AG10803 (cell line): ENCODE measurements at regions not wholly inside any gene's neighbourhood (a gene's known extent, or its start where the extent isn't known, plus 50 kb on each side); places are given as distances from the start of the nearest gene placed in this dataset.
A peak's percentile ranks its signal among the peaks of the same experiment; 100 is the strongest.

Experiments
- DNase-seq: peaks from one replicate; pipeline ENCODE4 v3.0.0; 2010; ENCODE audit warnings: low read depth
- H3K4me3 ChIP-seq: 2 replicates; pipeline ENCODE4 v1.5.1; 2011; ENCODE audit warnings: mild to moderate bottlenecking, low read length, control low read depth
- CTCF ChIP-seq: conservative IDR thresholded peaks from 2 replicates; pipeline ENCODE4 v1.5.1; 2011; ENCODE audit warnings: mild to moderate bottlenecking, low read length, control low read depth, inconsistent platforms

- no peak overlapping the region for H3K4me3 ChIP-seq
- no peak for TF ChIP-seq CTCF
- peak; percentile 43 for DNase-seq
These were observed 129.2 kb downstream of the MTX2 start for GRCh38 chr2:176398243-176399073.

- no peak for TF ChIP-seq CTCF
- no peak for DNase-seq
- H3K4me3 ChIP-seq: no peak overlapping the region
These were observed 129.9 kb downstream of the MTX2 start for GRCh38 chr2:176399074-176399598.

- DNase-seq: no peak
- H3K4me3 ChIP-seq: no peak overlapping the region
- TF ChIP-seq CTCF: no peak
These were observed 136.2 kb downstream of the MTX2 start for GRCh38 chr2:176405477-176405876.

- DNase-seq: no peak
- no peak for TF ChIP-seq CTCF
These were observed 138.5 kb downstream of the MTX2 start for GRCh38 chr2:176407706-176408105.

GRCh38 chr2:176409671-176410070 lies 140.4 kb downstream of the MTX2 start:
- TF ChIP-seq CTCF: no peak
- DNase-seq: peak; percentile 62
- no peak overlapping the region for H3K4me3 ChIP-seq

More at GRCh38 chr2:176407706-176408105, 138.5 kb downstream of the MTX2 start:
- no peak overlapping the region for H3K4me3 ChIP-seq

- H3K4me3 ChIP-seq: no peak overlapping the region
- no peak for TF ChIP-seq CTCF
These were observed 142.9 kb downstream of the MTX2 start for GRCh38 chr2:176412136-176412535.

GRCh38 chr2:176413786-176414185 lies 144.5 kb downstream of the MTX2 start:
- no peak overlapping the region for H3K4me3 ChIP-seq
- DNase-seq: no peak
- TF ChIP-seq CTCF: no peak

More at GRCh38 chr2:176412136-176412535, 142.9 kb downstream of the MTX2 start:
- DNase-seq: no peak
